ENCODE measurements at regions not wholly inside any gene's neighbourhood (a gene's known extent, or its start where the extent isn't known, plus 50 kb on each side); places are given as distances from the start of the nearest gene placed in this dataset.

DNA sequence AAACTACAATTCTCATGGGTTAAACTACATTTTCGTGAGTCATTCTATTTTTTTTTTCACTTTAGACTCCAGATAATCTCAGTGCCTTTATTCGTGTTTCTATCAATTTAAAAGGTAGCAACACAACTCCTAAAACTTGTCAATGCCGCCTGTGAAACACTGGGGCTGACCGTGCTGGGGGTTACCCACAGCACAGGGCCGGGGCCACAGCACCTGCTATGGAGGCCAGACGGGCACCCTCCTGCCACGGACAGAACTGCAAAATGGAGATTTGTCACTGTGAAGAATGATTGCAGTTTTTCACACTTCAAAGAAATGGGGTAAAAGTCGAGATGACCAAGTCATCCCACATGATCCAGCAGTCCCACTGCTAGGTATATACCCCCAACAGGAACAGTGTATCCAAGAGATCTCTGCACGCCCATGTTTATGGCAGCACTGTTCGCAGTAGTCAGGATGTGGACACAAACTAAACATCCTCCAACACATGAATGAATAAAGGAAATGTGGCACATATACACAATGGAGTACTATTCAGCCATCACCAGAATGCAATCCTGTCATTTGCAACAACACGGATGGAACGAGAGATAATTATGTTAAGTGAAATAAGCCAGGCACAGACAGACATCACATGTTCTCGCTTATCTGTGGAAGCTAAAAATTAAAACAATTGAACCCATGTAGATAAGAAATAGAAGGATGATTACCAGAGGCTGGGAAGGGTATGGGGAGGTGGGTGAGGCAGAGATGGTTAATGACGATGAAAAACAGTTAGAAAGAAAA is 290.1 kb downstream of the SMOC2 start:
- no peaks in the 10 kb centered on the region for H3K4me1 Mint-ChIP-seq (ENCODE audit: low read depth)
- no peaks in the 10 kb centered on the region for H3K36me3 Mint-ChIP-seq (ENCODE audit: low read depth)
- peaks cover 4% of the 10 kb centered on the region for H3K27me3 Mint-ChIP-seq
- H3K9me3 Mint-ChIP-seq, result no peaks in the 10 kb centered on the region
- no peak overlapping the region for H3K27ac Mint-ChIP-seq
- no peak overlapping the region for H3K4me3 Mint-ChIP-seq

DNA sequence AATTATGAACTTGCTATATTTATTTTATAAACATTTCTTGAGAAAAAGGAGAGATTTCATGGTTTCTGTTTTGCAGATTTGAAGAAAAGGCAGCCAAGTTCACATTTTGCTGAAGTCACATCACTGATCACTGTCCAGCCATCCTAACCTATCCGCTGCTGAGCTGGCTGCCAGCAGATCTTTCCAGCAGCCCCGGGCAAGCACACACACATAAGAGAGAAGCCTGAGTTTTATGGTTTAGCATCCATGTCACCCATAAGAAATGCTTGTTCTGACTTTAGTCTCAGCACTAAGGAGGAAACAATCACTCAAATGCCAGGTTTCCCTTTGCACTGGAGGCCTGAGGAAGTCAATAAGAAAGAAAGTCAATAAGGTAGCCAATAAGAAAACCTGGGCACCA is 287.1 kb downstream of the SMOC2 start:
- Mint-ChIP-seq H3K36me3 (ENCODE audit: low read depth) (no peaks in the 10 kb centered on the region), H3K4me3 (no peak overlapping the region), H3K27me3 (peaks cover 4% of the 10 kb centered on the region), H3K27ac (no peak overlapping the region), H3K4me1 (ENCODE audit: low read depth) (no peaks in the 10 kb centered on the region), H3K9me3 (no peaks in the 10 kb centered on the region)

- H3K9me3 Mint-ChIP-seq, result no peaks in the 10 kb centered on the region
- H3K4me3 Mint-ChIP-seq, result no peak overlapping the region
- no peaks in the 10 kb centered on the region for H3K4me1 Mint-ChIP-seq (ENCODE audit: low read depth)
- H3K27ac Mint-ChIP-seq, result no peak overlapping the region
- no peaks in the 10 kb centered on the region for H3K36me3 Mint-ChIP-seq (ENCODE audit: low read depth)
- peaks cover 4% of the 10 kb centered on the region for H3K27me3 Mint-ChIP-seq
These were observed 285.4 kb downstream of the SMOC2 start for GRCh38 chr6:168726312-168726856.

GRCh38 chr6:168725802-168726201 is 284.8 kb downstream of the SMOC2 start:
- Mint-ChIP-seq H3K36me3 (ENCODE audit: low read depth) (no peaks in the 10 kb centered on the region), H3K4me3 (no peak overlapping the region), H3K4me1 (ENCODE audit: low read depth) (no peaks in the 10 kb centered on the region), H3K9me3 (no peaks in the 10 kb centered on the region), H3K27ac (no peak overlapping the region), H3K27me3 (peaks cover 4% of the 10 kb centered on the region)

DNA sequence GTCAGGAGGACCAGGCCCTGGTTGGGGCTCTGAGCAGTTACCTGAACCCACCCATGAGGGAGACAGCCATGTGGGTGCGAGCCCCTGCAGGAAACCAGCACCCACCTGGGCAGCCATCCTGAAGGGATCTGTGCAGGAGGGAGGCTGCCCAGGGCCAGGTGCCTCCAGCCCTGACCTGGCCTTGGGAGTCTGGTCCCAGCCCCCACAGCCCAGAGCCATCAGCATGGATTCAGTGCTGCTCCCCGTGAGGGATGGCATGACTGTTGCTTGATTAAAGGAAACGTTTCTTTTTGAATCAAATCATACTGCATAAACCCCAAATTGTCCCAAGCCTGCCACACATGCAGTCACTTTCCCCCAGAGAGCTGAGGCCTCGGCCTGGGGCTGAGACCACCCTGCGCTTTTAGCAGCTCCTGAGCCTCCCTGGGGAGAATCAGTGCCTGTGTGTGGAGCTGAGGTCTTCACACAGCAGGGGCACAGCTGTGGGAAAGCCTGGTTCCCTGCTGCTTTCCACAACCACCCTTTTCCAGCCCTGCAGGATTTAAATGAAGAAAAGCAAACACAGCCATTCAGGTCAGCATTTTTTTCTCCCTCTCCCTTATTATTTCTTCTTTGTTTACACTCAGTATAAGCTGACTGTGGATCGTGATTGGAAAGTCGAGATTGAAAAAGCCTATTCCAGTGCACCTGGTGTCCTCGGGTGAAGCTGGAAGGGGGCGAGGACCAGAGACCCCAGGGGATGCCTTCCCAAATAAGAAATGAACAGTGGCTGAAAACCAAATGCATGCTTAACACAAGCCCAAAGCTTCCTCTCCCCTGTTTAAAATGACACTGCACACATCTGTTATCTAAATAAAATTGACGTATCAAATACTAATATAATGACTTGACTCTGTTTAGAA is 283.9 kb downstream of the SMOC2 start:
- Mint-ChIP-seq H3K27me3 (peaks cover 4% of the 10 kb centered on the region), H3K4me3 (no peak overlapping the region), H3K27ac (no peak overlapping the region), H3K36me3 (ENCODE audit: low read depth) (no peaks in the 10 kb centered on the region), H3K4me1 (ENCODE audit: low read depth) (no peaks in the 10 kb centered on the region), H3K9me3 (no peaks in the 10 kb centered on the region)

GRCh38 chr6:168724033-168724432 is 283.0 kb downstream of the SMOC2 start:
- peaks cover 4% of the 10 kb centered on the region for H3K27me3 Mint-ChIP-seq
- H3K4me3 Mint-ChIP-seq, result no peak overlapping the region
- no peaks in the 10 kb centered on the region for H3K36me3 Mint-ChIP-seq (ENCODE audit: low read depth)
- H3K9me3 Mint-ChIP-seq, result no peaks in the 10 kb centered on the region
- no peak overlapping the region for H3K27ac Mint-ChIP-seq
- H3K4me1 Mint-ChIP-seq (ENCODE audit: low read depth), result no peaks in the 10 kb centered on the region

GRCh38 chr6:168722397-168722796 is 281.4 kb downstream of the SMOC2 start:
- Mint-ChIP-seq H3K27ac (no peak overlapping the region), H3K36me3 (ENCODE audit: low read depth) (no peaks in the 10 kb centered on the region)

GRCh38 chr6:168721571-168721970 is 280.6 kb downstream of the SMOC2 start:
- H3K9me3 Mint-ChIP-seq, result no peaks in the 10 kb centered on the region
- H3K36me3 Mint-ChIP-seq (ENCODE audit: low read depth), result no peaks in the 10 kb centered on the region
- no peaks in the 10 kb centered on the region for H3K4me1 Mint-ChIP-seq (ENCODE audit: low read depth)
- no peak overlapping the region for H3K4me3 Mint-ChIP-seq
- no peak overlapping the region for H3K27ac Mint-ChIP-seq
- no peaks in the 10 kb centered on the region for H3K27me3 Mint-ChIP-seq

More at GRCh38 chr6:168722397-168722796, 281.4 kb downstream of the SMOC2 start:
- H3K27me3 Mint-ChIP-seq, result no peaks in the 10 kb centered on the region
- no peak overlapping the region for H3K4me3 Mint-ChIP-seq
- no peaks in the 10 kb centered on the region for H3K4me1 Mint-ChIP-seq (ENCODE audit: low read depth)
- no peaks in the 10 kb centered on the region for H3K9me3 Mint-ChIP-seq

DNA sequence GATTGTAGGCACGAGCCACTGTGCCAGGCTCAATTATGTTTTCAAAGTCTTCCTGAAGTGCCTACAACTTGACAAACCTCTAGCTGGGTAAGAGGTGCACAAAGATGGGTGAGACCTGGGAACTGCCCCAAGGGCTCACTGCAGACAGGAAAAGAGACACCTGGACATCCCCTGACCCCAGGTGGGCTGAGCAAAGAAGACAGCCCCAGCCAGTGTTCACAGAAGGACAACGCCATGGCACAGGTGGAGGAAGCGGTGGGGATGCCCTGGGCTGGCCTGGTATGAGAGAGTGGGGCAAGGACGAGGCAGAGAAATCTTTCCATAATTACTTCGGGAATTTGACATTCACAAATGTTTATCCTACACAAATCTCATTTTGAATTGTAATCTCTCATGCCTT is 278.9 kb downstream of the SMOC2 start:
- Mint-ChIP-seq H3K4me1 (ENCODE audit: low read depth) (no peaks in the 10 kb centered on the region), H3K36me3 (ENCODE audit: low read depth) (no peaks in the 10 kb centered on the region), H3K4me3 (no peak overlapping the region), H3K9me3 (no peaks in the 10 kb centered on the region), H3K27me3 (no peaks in the 10 kb centered on the region), H3K27ac (no peak overlapping the region)

GRCh38 chr6:168718821-168719475 is 278.0 kb downstream of the SMOC2 start:
- no peaks in the 10 kb centered on the region for H3K9me3 Mint-ChIP-seq
- no peaks in the 10 kb centered on the region for H3K36me3 Mint-ChIP-seq (ENCODE audit: low read depth)
- H3K4me3 Mint-ChIP-seq, result no peak overlapping the region
- no peaks in the 10 kb centered on the region for H3K4me1 Mint-ChIP-seq (ENCODE audit: low read depth)
- no peaks in the 10 kb centered on the region for H3K27me3 Mint-ChIP-seq
- H3K27ac Mint-ChIP-seq, result no peak overlapping the region
